HCT116 (cell line): ENCODE measurements at regions not wholly inside any gene's neighbourhood (a gene's known extent, or its start where the extent isn't known, plus 50 kb on each side); places are given as distances from the start of the nearest gene placed in this dataset.

ENCODE experiments used
- ATF3 ChIP-seq: IDR thresholded peaks from 2 replicates; pipeline ENCODE4 v1.6.1; 2012
- CTCF ChIP-seq, 3 experiments: fragments of 200-600 bp in 1 of 3; sonication (generic) in 1 of 3; IDR thresholded peaks in 2 of 3; conservative IDR thresholded peaks in 1 of 3; 2 replicates each; pipeline ENCODE4 v1.5.1; 2012 to 2017; ENCODE audit warnings: low read depth in 2 of 3, low read length in 2 of 3, antibody characterized with exemption in 1 of 3, borderline replicate concordance in 1 of 3, control low read depth in 1 of 3, mild to moderate bottlenecking in 1 of 3, mixed read lengths in 1 of 3, mixed run types in 1 of 3, moderate library complexity in 1 of 3; ENCODE audit not compliant: insufficient read depth in 1 of 3
- POLR2A ChIP-seq: IDR thresholded peaks from 2 replicates; pipeline ENCODE4 v1.7.0; 2011; ENCODE audit warnings: borderline replicate concordance; ENCODE audit not compliant: insufficient read depth, insufficient read length; ENCODE audit errors: extremely low read depth

GRCh38 chr3:76479161-76479650, 560.7 kb upstream of the ROBO2 start:
- TF ChIP-seq CTCF (IDR thresholded peaks at IDR 0.05 in 2 of 3, conservative IDR thresholded peaks at IDR 0.05 in 1 of 3; ENCODE audit: borderline replicate concordance in 1 of 3, insufficient read depth in 1 of 3, low read depth in 2 of 3, low read length in 2 of 3), result no peak
- TF ChIP-seq ATF3, result no peak
- TF ChIP-seq POLR2A, result no peak
